ENCODE measurements at regions not wholly inside any gene's neighbourhood (a gene's known extent, or its start where the extent isn't known, plus 50 kb on each side); places are given as distances from the start of the nearest gene placed in this dataset.

- no peak for TF ChIP-seq CTCF (IDR thresholded peaks at IDR 0.05)
- no peak for TF ChIP-seq POLR2A (IDR thresholded peaks at IDR 0.05)
Measured at GRCh38 chr12:42854208-42854607, 264.7 kb upstream of the PRICKLE1 start.
